ENCODE measurements at regions not wholly inside any gene's neighbourhood (a gene's known extent, or its start where the extent isn't known, plus 50 kb on each side); places are given as distances from the start of the nearest gene placed in this dataset.

DNA sequence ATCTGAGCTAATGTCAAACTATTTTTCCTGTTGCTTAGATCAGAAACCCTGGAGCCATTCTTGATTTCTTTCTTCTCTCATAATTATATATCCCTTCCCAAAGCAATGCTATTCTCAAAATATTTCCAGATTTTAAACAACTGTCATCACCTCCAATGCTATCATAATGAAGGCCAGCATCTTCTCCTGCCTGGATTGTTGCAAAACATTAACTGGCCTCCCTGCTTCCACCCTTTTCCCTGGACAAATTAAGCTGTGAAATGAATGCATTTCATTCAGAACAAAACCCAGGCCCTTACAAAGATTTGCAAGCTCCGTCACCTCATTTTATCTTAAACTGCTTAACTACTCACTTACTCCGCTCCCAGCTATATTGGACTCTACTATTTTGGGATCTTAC is 535.3 kb upstream of the HS3ST5 start:
- TF ChIP-seq, protein P1, sequence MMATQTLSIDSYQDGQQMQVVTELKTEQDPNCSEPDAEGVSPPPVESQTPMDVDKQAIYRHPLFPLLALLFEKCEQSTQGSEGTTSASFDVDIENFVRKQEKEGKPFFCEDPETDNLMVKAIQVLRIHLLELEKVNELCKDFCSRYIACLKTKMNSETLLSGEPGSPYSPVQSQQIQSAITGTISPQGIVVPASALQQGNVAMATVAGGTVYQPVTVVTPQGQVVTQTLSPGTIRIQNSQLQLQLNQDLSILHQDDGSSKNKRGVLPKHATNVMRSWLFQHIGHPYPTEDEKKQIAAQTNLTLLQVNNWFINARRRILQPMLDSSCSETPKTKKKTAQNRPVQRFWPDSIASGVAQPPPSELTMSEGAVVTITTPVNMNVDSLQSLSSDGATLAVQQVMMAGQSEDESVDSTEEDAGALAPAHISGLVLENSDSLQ (IDR thresholded peaks at IDR 0.05), result no peak
- TF ChIP-seq MEF2D (tag; conservative IDR thresholded peaks at IDR 0.05; ENCODE audit: low read depth) (no peak), JUN (IDR thresholded peaks at IDR 0.05; ENCODE audit: borderline replicate concordance, low read depth, low read length) (no peak), JUN (CRISPR knock-in tag; IDR thresholded peaks at IDR 0.05; ENCODE audit: borderline replicate concordance) (no peak), BACH1 (tag; IDR thresholded peaks at IDR 0.05) (no peak), PML (IDR thresholded peaks at IDR 0.05; ENCODE audit: low read length) (no peak), NFIX (CRISPR knock-in tag; IDR thresholded peaks at IDR 0.05; ENCODE audit: low read depth) (no peak), POLR2A (conservative IDR thresholded peaks at IDR 0.05) (no peak), YY1 (IDR thresholded peaks at IDR 0.05; ENCODE audit: borderline replicate concordance in 1 of 3, control insufficient read depth in 1 of 3, extremely low read depth in 1 of 3, insufficient read depth in 3 of 3, insufficient read length in 1 of 3, insufficient replicate concordance in 2 of 3, low read depth in 1 of 3, low read length in 2 of 3) (no peak)

All from K562 (cell line).